RWPE1 (cell line): ENCODE measurements at regions not wholly inside any gene's neighbourhood (a gene's known extent, or its start where the extent isn't known, plus 50 kb on each side); places are given as distances from the start of the nearest gene placed in this dataset.
"Not testable (repeated sequence)": the region's sequence is repeated elsewhere in the genome, so short reads cannot be mapped to it uniquely, and the experiment has no call there.

Experiments used
- CTCF ChIA-PET: fragments of 350-600 bp; sonication (Branson Sonifier 250); formaldehyde crosslinking; extraction: SDS; loops from one replicate; lab custom pipeline; 2021; lab: Yijun Ruan, JAX
- POLR2A ChIA-PET: fragments of 400-600 bp; formaldehyde crosslinking; extraction: SDS; loops from one replicate; lab custom pipeline; 2020; ENCODE audit warnings: antibody characterized with exemption; ENCODE audit not compliant: low non-redundant PET; lab: Yijun Ruan, JAX
- DNase-seq: peaks from one replicate; pipeline ENCODE4 v3.0.0; 2012; ENCODE audit warnings: low spot score
- H3K27ac ChIP-seq: fragments of 450-650 bp; 2 replicates; pipeline ENCODE4 v1.5.1; 2017
- CTCF ChIP-seq: fragments of 450-650 bp; conservative IDR thresholded peaks from 2 replicates; pipeline ENCODE4 v1.5.1; 2017; ENCODE audit warnings: low read depth, mild to moderate bottlenecking

DNA sequence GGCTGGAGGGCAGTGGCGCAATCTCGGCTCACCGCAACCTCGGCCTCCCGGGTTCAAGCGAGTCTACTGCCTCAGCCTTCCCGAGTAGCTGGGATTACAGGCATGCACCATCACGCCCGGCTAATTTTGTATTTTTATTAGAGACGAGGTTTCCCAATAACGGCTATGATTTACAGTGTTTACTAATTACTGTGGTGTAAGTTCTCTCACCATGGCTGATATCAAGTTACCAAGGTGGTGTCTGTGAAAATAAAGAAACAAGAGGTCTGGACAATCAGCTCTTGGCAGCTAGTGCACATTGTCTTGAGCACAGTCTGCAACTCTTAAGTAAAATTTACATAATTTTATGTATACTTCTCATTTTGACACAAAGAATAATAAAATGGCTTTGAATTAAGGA is 385.5 kb upstream of the COX7C start:
- ChIA-PET POLR2A (no interaction called here), CTCF (interaction anchor here (0.7 kb wide), 1 partner anchor 176 kb away, joined by 3 read pairs; no protein-coding TSS in a partner anchor)
- no peak for TF ChIP-seq CTCF
- H3K27ac ChIP-seq: no peak overlapping the region
- DNase-seq: no peak

GRCh38 chr5:86244153-86244552 is 373.6 kb upstream of the COX7C start:
- H3K27ac ChIP-seq: no peak overlapping the region
- ChIA-PET POLR2A (no interaction called here), CTCF (interaction anchor here (0.6 kb wide), 1 partner anchor 89 kb away, joined by 3 read pairs; no protein-coding TSS in a partner anchor)
- DNase-seq: no peak
- no peak for TF ChIP-seq CTCF

DNA sequence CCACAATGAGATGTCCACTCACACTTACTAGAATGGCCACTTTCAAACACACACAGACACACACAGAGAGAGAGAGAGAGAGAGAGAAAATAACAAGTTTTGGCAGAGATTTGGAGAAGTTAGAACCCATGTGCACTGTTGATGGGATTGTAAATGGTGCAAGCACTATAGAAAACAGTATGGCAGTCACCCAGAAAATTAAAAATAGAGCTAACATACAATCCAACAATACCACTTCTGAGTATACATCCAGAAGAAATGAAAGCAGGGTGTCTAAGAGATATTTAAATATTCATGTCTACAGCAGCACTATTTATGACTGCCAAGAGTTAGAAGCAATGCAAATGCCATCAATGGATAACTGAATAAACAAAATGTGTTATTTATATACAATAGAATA is 359.9 kb upstream of the COX7C start:
- ChIA-PET POLR2A (no interaction called here), CTCF (no interaction called here)
- H3K27ac ChIP-seq: no peak overlapping the region
- no peak for DNase-seq
- TF ChIP-seq CTCF: no peak

GRCh38 chr5:86284400-86285190 is 333.1 kb upstream of the COX7C start:
- POLR2A ChIA-PET, DNase-seq, CTCF ChIA-PET, H3K27ac ChIP-seq: not testable (repeated sequence)

DNA sequence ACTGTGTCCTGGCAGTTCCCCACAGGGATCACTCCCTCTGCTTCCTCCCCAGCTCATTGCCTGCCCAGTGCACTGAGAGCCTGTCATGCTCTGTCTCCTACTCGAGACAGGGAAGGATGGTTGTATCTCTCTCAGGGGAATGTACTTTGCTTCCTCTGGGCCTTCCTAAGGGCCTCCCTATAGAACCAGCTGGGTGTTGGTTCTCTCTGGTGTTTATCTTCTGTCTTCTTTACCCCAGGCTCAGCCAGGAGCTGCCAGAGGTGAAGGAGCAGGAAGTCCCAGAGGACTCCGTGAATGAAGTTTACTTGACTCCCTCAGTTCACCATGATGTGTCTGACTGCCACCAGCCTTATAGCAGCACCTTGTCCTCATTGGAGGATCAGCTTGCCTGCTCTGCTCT is 330.3 kb upstream of the COX7C start:
- DNase-seq, H3K27ac ChIP-seq, POLR2A ChIA-PET, CTCF ChIA-PET: not testable (repeated sequence)

DNA sequence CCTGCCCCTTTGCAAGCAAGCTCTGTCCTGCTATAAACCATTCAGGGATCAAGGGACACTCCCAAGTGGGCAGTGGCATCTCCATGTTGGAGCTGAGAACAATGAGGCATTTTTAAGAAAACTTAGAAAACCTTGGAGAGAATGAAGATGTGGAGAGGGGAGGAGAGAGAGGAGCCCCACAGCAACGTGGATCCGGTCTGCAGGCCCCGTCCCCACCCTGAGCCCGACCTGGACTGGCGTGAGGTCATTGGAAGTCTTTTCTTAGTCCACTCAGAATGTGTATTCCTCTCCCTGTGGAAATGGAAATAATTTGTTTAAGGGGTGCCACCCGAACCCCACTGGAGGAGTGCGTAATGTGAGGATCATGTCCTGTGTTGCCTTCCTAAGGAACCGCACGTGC is 328.0 kb upstream of the COX7C start:
- CTCF ChIA-PET, DNase-seq, POLR2A ChIA-PET, H3K27ac ChIP-seq: not testable (repeated sequence)

- POLR2A ChIA-PET, H3K27ac ChIP-seq, CTCF ChIA-PET, DNase-seq: not testable (repeated sequence)
These were observed 324.9 kb upstream of the COX7C start for GRCh38 chr5:86292811-86293210.

GRCh38 chr5:86302643-86303042 is 315.1 kb upstream of the COX7C start:
- H3K27ac ChIP-seq, DNase-seq, POLR2A ChIA-PET, CTCF ChIA-PET: not testable (repeated sequence)

DNA sequence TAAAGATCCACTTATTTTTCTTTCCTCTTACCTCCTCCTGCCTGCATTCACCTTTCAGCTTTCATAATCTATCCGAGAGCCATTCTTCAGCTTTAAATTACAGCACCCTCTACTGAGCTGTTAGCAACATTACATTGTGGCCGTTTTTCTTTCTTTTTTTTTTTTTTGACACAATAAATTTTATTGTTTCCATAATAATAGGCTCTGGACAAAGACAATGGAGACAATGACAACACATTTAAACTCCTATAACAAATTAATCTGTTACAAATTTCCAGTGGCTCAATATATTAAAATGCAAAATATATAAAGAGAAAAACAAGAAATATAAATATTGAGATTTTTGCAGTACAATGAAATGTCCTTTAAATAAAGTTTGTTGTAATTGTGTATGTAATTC is 312.7 kb upstream of the COX7C start:
- peak; percentile 61 for TF ChIP-seq CTCF
- POLR2A ChIA-PET, DNase-seq, H3K27ac ChIP-seq: not testable (repeated sequence)
- CTCF ChIA-PET: interaction anchor here (0.6 to 0.7 kb wide), 5 partner anchors 35 to 666 kb away, joined by 3 to 7 read pairs (median 3); no protein-coding TSS in a partner anchor
